ENCODE measurements at regions not wholly inside any gene's neighbourhood (a gene's known extent, or its start where the extent isn't known, plus 50 kb on each side); places are given as distances from the start of the nearest gene placed in this dataset.
"Not testable (repeated sequence)": the region's sequence is repeated elsewhere in the genome, so short reads cannot be mapped to it uniquely, and the experiment has no call there.

DNA sequence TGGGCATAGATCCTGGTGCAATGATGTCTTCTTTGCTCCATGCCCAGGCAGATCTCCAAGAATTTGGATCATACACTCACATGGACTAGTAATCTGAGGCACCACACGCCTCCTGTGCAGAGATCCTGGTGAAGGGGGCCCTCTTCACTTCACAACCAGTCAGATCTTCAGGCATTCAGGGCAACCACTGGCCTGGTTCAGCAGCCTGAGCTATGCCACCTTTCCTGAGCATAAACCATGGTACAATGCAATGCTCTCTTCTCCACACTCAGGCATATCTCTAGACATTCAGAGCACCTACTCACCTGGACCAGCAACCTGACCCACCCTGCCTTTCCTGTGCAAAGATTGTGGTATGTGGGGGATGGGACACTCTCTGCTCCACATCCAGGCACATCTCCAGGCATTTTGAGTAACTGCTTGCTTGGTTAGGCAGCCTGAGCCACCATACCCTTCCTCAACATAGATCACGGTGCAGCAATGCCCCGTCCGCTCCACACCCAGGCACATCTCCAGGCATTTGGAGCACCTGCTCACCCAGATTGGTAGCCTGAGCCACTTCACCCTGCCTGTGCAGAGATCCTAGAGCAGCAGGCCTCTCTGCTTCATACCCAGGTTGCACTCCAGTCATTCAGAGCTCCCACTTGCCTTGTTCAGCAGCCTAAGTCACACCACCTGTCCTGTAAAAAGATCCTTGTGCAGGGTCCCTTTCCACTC, 532.2 kb upstream of the STEAP1 start:
- no peak for DNase-seq

DNA sequence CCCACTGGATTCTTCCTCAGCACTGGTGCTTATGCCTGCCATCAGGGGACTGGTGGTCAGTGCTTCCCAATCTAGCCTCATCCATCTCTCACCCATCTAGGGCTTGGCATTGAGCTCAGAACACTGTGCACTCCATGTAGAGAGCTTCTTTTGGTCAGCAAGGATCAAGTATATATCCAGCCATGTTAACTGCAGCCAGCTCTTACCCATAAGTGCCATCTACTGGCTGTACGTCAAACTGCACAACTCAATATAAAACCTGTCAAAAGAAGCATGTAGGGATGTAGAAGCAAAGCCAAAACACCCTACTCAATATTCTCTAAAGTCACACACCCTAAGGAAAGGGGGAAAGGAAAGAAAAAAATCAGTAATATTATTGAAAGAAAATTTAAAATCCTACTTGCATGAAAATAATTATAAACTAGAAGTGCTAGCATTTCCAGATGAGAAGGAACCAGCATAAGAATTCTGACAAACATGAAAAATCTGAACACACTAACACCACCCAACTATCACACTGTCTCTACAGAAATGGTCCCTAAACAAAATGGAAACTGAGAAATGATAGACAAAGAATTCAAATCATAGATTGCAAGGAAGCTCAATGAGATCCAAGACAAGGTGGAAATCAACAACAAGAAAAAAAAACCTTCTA, 531.1 kb upstream of the STEAP1 start:
- DNase-seq, result peak in 1 of 2 experiments; percentile 31

DNA sequence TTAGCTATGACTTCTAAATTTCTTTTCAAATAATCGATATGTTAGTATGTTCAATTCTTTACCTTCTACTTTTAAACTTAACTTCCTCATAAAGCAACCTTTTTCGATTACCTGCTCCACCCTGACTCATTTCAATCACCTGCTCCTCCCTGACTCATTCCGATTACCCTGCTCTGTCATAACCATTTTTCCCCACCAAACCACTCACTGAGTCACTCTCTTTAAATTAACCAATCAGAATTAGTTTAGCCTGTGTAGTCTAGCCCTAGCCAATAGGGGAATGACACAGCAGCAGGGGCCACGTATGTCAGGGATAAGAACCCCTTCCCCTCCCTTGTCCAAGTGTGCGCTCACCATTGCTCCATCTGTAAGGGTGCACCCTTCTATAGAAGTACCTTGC, 530.1 kb upstream of the STEAP1 start:
- DNase-seq, result not testable (repeated sequence)

GRCh38 chr7:89648509-89648908, 505.8 kb upstream of the STEAP1 start:
- DNase-seq, result no peak

GRCh38 chr7:89655946-89656345, 498.3 kb upstream of the STEAP1 start:
- DNase-seq, result no peak

DNA sequence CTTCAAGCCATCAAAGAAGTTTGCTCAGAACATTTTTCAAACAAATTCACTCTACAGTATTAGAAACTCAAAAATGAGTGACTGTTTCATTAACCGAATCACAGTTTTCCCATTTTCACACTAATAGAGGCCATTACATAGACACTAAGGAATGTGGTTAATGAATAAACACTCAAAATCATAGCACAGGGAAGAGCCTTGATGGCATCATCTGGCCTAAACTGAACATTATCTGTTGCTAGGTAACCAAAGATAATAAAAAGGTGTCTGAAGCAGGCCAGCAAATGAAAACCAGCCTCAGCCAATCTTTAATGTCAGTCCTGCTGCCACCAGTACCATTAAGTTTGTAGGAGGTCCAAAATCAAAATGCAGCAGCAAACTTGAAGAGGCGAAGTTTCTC, 492.4 kb upstream of the STEAP1 start:
- no peak for DNase-seq

DNA sequence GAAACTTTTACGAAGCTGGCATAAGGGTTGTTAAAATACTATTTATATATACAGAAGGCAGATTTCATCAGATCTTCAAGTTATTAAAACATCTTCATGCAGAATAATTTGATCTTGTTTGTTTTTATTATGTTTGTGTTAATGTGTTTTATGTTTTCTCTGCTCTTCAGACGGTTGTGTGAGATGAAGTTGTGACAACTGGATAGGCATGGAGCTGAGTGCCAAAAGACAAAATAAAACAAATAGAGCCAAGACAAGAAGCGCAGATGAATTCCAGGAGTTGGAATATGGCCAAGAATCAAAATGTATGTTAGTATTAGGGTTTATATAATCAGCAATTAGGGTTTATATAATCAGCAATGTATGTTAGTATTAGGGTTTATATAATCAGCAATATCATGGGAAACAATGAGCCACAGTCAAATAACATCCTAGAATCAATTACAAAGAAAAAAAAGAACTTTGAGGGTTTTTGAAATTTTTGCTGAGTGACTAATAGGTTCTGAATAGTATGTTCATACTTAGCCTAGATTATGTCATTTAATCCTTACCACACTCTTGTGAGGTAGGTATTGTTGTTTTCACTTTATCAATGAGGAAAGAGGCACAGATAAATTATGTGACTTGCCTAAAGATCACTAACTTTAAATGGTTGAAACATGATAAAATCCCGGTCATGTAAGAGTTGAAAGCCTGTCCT, 488.0 kb upstream of the STEAP1 start:
- DNase-seq, result no peak

- no peak for DNase-seq
Observed at GRCh38 chr7:89680161-89680560, 474.1 kb upstream of the STEAP1 start.

- no peak for DNase-seq
Observed at GRCh38 chr7:89681448-89681847, 472.8 kb upstream of the STEAP1 start.

- DNase-seq, result no peak
Observed at GRCh38 chr7:89685287-89685686, 469.0 kb upstream of the STEAP1 start.

GRCh38 chr7:89687211-89687610, 467.1 kb upstream of the STEAP1 start:
- peak; percentile 4 to 33 for DNase-seq

GRCh38 chr7:89695241-89695640, 459.0 kb upstream of the STEAP1 start:
- DNase-seq, result no peak

GRCh38 chr7:89714131-89714530, 440.1 kb upstream of the STEAP1 start:
- no peak for DNase-seq

- DNase-seq, result not testable (repeated sequence)
Observed at GRCh38 chr7:89718941-89719340, 435.3 kb upstream of the STEAP1 start.

GRCh38 chr7:89728481-89728880, 425.8 kb upstream of the STEAP1 start:
- DNase-seq, result no peak

DNA sequence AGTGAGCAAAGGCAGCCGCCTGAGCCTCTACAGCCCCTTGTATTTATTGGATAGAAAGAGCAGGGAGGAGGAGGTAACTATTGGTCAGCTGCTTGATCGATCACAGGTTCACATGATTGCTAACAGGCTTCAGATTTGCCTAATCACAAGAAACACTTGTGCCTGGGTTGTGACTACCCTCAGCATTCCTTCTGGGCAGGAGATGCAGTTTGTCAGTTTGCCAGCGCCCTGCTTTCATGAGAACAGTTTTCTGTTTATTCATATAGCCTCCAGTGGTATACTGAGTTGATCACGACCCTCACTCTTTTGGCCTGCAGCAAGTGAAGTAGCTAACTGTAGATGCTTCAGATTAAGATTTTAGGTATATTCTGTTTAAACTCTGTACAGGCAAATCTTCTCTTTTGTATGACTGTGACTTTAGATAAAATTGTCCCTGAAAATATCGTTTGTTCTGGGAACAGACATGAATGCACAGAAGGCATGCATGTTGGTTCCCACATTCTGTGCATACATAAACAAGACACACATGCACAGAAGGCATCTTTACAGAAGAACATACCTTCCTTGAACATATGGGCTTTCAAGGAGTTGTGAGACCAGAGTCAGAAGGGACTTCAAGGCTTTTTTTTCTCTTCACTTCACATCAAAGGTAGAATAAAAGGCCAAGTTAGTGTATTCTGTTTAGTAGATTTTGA, 422.4 kb upstream of the STEAP1 start:
- DNase-seq, result no peak

- no peak for DNase-seq
Observed at GRCh38 chr7:89738549-89738948, 415.7 kb upstream of the STEAP1 start.

DNA sequence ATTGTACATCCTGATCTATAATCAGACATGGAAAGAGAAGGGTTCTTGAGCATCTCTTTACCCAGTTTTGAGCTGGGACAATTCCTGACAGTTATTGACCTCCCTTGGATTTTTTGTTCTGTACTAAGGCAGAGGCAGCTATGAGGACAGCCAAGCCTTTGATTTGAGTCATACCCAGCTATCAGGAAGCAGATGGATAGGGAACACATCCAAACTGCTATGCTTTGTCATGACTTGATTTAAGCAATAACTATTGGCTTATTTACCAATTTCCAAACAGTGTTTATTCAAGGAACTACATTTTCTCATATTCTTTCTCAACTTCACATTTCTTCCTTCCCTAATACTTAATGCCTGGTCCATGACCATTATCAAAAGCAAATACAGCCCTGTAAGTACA, 396.4 kb upstream of the STEAP1 start:
- no peak for DNase-seq

GRCh38 chr7:89760690-89761089, 393.6 kb upstream of the STEAP1 start:
- no peak for DNase-seq

GRCh38 chr7:89761173-89761572, 393.1 kb upstream of the STEAP1 start:
- no peak for DNase-seq

DNA sequence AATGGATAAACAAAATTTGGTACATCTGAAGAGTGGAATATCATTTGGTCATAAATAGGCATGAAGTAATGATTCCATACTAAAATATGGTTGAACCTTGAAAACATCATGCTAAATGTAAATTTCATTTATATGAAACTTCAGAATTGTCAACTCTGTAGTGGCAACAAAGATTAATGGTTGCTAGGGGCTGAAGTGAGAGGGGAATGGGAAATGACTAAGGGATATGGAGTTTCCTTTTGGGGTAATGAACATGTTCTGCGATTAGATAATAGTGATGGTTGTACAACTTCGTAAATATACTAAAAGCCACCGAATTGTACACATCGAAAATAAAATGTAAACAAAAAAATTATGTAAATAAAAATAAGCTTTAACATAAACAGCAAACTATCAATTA, 384.1 kb upstream of the STEAP1 start:
- DNase-seq, result no peak

DNA sequence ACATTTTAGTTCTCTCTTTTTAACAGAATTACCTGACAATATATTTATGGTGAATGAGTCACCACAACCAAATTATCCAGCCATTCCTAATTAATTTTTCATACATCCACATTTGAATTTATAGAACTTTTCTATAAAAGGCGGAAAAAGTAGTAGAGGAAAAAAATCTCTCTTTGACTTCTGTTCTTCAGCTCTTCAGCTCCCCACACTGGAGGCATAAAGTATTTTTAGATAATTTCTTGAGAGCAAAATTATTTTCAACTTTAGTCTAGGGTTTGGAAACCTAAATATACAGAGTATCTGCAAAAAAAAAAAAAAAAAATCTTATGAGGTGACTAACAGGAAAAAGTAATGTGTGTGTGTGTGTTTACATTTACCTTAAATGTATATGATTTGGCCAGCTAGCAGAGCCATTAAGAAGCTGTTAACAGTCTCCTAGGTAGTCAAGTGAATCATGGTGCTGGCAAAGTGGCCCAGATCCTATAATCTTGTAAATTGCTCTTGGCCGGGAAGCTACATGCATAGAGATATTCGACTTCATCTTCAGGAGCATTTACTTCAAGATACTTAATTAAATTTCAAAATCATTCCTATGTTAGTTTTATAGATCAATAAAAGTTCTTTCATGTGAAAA, 383.1 kb upstream of the STEAP1 start:
- DNase-seq, result no peak

GRCh38 chr7:89772276-89772675, 382.0 kb upstream of the STEAP1 start:
- peak in 1 of 2 experiments; percentile 52 for DNase-seq
